GM12878 (cell line): ENCODE measurements at regions not wholly inside any gene's neighbourhood (a gene's known extent, or its start where the extent isn't known, plus 50 kb on each side); places are given as distances from the start of the nearest gene placed in this dataset.

Source experiments
- CEBPB ChIP-seq, 2 experiments: fragments of 150-350 bp in 1 of 2; IDR thresholded peaks; 2 replicates each; pipeline ENCODE4 v1.6.1; 2012 to 2014; ENCODE audit warnings: low read depth in 2 of 2, low read length in 2 of 2, borderline replicate concordance in 1 of 2, inconsistent platforms in 1 of 2
- POLR2A ChIP-seq: IDR thresholded peaks from 2 replicates; pipeline ENCODE4 v1.6.1; 2011; ENCODE audit warnings: low read depth, mild to moderate bottlenecking, low read length
- POLR2AphosphoS5 ChIP-seq: IDR thresholded peaks from 2 replicates; pipeline ENCODE4 v1.6.1; 2011; ENCODE audit warnings: mild to moderate bottlenecking, low read length, inconsistent platforms

DNA sequence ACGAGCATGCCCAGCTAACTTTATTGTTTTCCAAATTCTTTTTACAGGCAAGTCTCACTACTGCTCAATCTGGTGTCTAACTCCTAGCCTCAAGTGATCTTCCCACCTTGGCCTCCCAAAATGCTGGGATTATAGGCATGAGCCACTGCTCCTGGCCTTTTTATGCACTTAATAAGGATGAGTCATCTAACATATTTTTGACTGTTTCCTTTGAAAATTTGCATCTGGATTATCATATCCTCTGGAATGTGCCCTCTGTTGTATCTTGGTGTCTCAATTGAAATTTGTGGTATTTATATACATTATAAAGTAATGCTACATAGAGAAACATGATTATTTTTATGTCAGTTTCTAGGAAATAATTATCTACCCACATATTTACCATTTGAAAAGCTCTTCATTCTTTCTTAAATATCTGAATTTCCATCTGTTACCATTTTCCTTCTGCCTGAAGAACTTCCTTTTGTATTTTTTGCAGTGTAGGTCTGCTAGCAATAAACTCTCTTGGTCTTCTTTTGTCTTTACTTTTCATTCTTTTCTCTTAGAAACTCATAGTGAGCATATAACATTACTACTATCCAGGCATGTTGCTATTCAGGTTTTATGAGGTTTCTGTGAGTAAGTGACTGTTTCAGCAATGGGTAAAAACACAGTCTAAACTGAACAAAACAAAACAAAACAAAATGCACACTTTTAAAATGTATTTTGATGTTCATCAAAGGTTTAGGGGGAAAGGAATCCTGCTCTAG is 52.8 kb upstream of the CNOT2 start:
- no peak for TF ChIP-seq POLR2A
- no peak for TF ChIP-seq POLR2AphosphoS5
- no peak for TF ChIP-seq CEBPB (IDR thresholded peaks at IDR 0.05; ENCODE audit: borderline replicate concordance in 1 of 2, low read depth in 2 of 2, low read length in 2 of 2)
